ENCODE measurements at regions not wholly inside any gene's neighbourhood (a gene's known extent, or its start where the extent isn't known, plus 50 kb on each side); places are given as distances from the start of the nearest gene placed in this dataset.

DNA sequence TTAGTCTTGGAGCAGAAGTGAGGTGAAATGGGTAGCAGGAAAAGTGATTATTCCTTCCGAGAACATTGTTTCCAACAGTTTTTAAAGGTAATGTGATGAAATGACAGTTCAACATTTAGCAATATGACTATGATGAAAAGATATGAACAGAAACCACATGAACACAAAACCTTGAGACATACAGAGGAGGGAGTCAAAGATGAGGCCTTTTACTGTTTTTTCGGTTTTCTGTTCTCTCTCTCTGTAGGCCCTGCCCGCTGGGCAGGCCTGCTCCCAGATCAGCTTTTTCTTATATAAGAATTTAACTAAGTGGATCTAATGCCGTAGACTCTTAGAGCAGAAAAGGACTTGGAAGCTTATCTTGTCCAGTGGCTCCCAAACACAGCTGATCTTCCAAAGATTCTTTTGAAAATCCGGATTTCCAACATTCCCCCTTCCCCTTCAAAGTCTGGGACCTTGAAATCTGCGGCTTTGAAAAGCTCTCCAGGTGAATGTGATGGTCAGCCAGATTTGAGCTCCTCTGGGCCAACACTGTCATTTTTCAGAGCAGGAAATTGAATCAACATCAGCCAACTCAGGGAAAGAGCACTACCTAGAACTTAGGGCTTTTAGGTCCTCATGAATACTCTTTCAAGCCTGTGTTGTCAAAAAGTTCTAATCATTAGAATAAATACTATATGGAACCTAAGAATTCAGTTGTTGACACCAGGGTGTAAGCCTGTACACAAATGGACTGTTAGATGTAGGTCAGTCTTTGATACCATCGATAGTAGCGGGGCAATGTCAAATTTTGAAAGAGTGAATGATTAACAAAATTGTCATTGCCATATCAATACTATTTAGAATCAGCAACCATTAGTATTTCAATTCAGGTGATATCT is 372.7 kb downstream of the SHQ1 start:
- no peak overlapping the region for H3K4me3 ChIP-seq (ENCODE audit: insufficient read depth, low read length, poor library complexity, severe bottlenecking)
- H3K27me3 ChIP-seq (ENCODE audit: low read length): no peaks in the 10 kb centered on the region
- no peaks in the 10 kb centered on the region for H3F3A ChIP-seq (ENCODE audit: insufficient read depth)
- no peak overlapping the region for H3K4me2 ChIP-seq (ENCODE audit: low read depth, low read length, poor library complexity, severe bottlenecking)
- no peak overlapping the region for H2AFZ ChIP-seq (ENCODE audit: low read depth, low read length, severe bottlenecking)
- no peaks in the 10 kb centered on the region for H3K36me3 ChIP-seq (ENCODE audit: low read length)
- no peaks in the 10 kb centered on the region for H4K20me1 ChIP-seq (ENCODE audit: low read depth, low read length)
- H3K9me2 ChIP-seq (replicated peaks; ENCODE audit: insufficient read depth, low read length): no peaks in the 10 kb centered on the region
- no peaks in the 10 kb centered on the region for H3K79me2 ChIP-seq (ENCODE audit: insufficient read depth, low read length)
- H3K27ac ChIP-seq (ENCODE audit: low read depth, low read length): no peak overlapping the region
- no peak overlapping the region for H3K9ac ChIP-seq (ENCODE audit: low read length)
- TF ChIP-seq CTCF (IDR thresholded peaks at IDR 0.05; ENCODE audit: insufficient read depth, low read length, poor library complexity, severe bottlenecking): no peak
- no peak for TF ChIP-seq EZH2phosphoT487 (conservative IDR thresholded peaks at IDR 0.05; ENCODE audit: low read length)
- H3K9me3 ChIP-seq (ENCODE audit: insufficient read depth, low read length): no peaks in the 10 kb centered on the region

DNA sequence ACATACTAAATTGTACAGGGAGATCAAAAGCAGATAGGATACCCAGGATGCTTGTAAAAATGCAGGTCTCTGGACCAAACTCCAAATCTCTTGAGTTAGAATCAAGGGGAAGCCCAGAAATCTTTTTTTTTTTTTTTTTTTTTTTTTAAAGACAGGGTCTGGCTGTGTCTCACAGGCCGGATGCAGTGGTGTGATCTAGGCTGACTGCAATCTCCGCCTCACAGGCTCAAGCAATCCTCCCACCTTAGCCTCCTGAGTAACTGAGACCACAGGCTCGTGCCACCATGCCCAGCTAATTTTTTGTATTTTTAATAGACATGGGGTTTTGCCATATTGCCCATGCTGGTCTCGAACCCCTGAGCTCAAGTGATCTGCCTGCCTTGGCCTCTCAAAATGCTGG is 373.5 kb downstream of the SHQ1 start:
- Histone ChIP-seq H3K9me3 (ENCODE audit: insufficient read depth, low read length) (no peaks in the 10 kb centered on the region), H3K4me2 (ENCODE audit: low read depth, low read length, poor library complexity, severe bottlenecking) (no peak overlapping the region), H3K27ac (ENCODE audit: low read depth, low read length) (no peak overlapping the region), H3K79me2 (ENCODE audit: insufficient read depth, low read length) (no peaks in the 10 kb centered on the region), H4K20me1 (ENCODE audit: low read depth, low read length) (no peaks in the 10 kb centered on the region), H3K9me2 (replicated peaks; ENCODE audit: insufficient read depth, low read length) (no peaks in the 10 kb centered on the region), H3K4me3 (ENCODE audit: insufficient read depth, low read length, poor library complexity, severe bottlenecking) (no peak overlapping the region), H3K27me3 (ENCODE audit: low read length) (no peaks in the 10 kb centered on the region), H2AFZ (ENCODE audit: low read depth, low read length, severe bottlenecking) (no peak overlapping the region), H3K36me3 (ENCODE audit: low read length) (no peaks in the 10 kb centered on the region), H3K9ac (ENCODE audit: low read length) (no peak overlapping the region), H3F3A (ENCODE audit: insufficient read depth) (no peaks in the 10 kb centered on the region)
- no peak for TF ChIP-seq EZH2phosphoT487 (conservative IDR thresholded peaks at IDR 0.05; ENCODE audit: low read length)
- TF ChIP-seq CTCF (IDR thresholded peaks at IDR 0.05; ENCODE audit: insufficient read depth, low read length, poor library complexity, severe bottlenecking): no peak

- no peaks in the 10 kb centered on the region for H3K27me3 ChIP-seq (ENCODE audit: low read length)
- no peak overlapping the region for H3K9ac ChIP-seq (ENCODE audit: low read length)
- H3K9me2 ChIP-seq (replicated peaks; ENCODE audit: insufficient read depth, low read length): no peaks in the 10 kb centered on the region
- no peaks in the 10 kb centered on the region for H4K20me1 ChIP-seq (ENCODE audit: low read depth, low read length)
- no peaks in the 10 kb centered on the region for H3K79me2 ChIP-seq (ENCODE audit: insufficient read depth, low read length)
- no peak overlapping the region for H2AFZ ChIP-seq (ENCODE audit: low read depth, low read length, severe bottlenecking)
- no peak overlapping the region for H3K4me3 ChIP-seq (ENCODE audit: insufficient read depth, low read length, poor library complexity, severe bottlenecking)
- H3K4me2 ChIP-seq (ENCODE audit: low read depth, low read length, poor library complexity, severe bottlenecking): no peak overlapping the region
- no peak overlapping the region for H3K27ac ChIP-seq (ENCODE audit: low read depth, low read length)
- no peaks in the 10 kb centered on the region for H3K9me3 ChIP-seq (ENCODE audit: insufficient read depth, low read length)
- H3F3A ChIP-seq (ENCODE audit: insufficient read depth): no peaks in the 10 kb centered on the region
- TF ChIP-seq EZH2phosphoT487 (conservative IDR thresholded peaks at IDR 0.05; ENCODE audit: low read length) (no peak), CTCF (IDR thresholded peaks at IDR 0.05; ENCODE audit: insufficient read depth, low read length, poor library complexity, severe bottlenecking) (no peak)
- H3K36me3 ChIP-seq (ENCODE audit: low read length): no peaks in the 10 kb centered on the region
These were observed 375.1 kb downstream of the SHQ1 start for GRCh38 chr3:72473156-72473555.

Data from SU-DHL-6 (cell line).